GM18909 (cell line): ENCODE measurements at regions not wholly inside any gene's neighbourhood (a gene's known extent, or its start where the extent isn't known, plus 50 kb on each side); places are given as distances from the start of the nearest gene placed in this dataset.

Experiments used
- ATAC-seq: cut with Tn5 transposase; IDR thresholded peaks from one replicate; pipeline ENCODE4 v1.9.1; 2021; ENCODE audit warnings: mild to moderate bottlenecking; ENCODE audit not compliant: unreplicated experiment, poor library complexity

DNA sequence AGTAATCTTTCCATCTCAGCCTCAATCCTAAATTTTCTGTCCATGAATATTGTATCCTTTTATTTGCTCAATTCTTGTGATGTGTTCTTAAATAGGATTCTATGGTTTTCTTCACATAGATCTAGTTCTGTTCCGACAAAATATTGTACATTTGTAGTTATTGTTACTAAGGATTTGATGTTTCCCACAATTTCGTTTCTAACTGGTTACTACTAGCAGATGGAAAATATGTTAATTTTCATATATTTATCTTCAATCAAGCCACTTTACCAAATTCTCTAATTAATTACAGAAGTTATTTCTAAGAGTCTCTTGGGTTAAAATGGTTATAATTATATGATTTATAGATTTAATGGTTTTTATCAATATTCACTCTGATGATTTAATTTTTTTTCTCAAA lies 60.3 kb downstream of the SEC61B start:
- ATAC-seq, result no peak

DNA sequence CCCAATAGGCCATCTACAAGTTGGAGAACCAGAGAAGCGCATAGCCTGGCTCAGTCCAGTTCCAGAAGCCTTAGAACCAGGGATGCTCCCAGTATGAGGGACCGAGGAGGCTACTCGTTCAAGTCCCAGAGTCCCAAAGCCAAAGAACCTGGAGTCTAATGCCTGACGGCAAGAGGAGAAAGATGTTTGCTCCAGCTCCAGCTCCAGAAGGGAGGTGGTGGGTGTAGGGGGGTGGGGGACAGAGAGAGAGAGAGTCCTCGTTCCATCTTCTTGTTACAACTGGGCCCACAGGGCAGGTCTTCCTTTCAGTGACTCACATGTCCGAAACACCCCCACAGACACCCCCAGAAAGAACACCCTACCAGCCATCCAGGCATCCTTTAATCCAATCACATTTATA lies 63.9 kb downstream of the SEC61B start:
- ATAC-seq, result no peak

DNA sequence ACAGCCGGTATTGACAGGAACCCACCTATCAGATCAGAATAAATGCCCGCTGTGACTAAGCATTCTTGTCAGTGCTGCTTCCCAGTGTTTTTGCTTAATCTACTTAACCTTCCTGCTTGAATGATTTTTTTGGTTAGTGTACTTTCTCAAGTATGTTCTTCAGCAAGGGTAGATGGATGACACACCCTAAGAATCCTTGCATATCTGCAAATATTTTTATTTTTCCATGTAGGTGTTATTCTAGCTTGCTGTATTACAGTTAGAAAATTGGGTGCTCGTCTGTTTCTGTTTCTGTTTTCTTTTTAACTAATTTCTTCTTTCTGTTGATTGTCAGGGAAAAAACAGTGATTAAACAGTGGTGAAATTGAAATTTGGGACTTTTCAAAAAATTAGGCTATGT lies 64.5 kb downstream of the SEC61B start:
- ATAC-seq, result no peak

DNA sequence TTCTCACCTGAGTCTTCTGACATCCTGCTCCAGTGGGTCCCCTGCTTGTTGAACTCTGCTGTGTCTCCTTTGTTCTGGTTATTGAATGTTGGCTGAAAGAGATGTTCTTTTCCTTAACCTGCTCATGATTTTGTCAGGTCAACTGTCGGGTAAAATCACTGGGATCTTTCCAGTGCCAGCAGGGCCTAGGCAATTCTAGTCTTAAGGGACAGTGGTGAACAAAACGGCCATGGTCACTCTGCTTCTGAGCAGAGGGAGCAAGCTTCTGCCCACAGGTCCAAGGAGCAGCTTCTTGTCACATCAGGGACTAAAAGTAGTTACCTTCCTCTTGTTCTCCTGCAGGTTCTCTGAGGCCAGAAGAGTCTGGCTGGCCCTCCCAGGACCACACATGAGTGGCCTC lies 65.6 kb downstream of the SEC61B start:
- no peak for ATAC-seq

DNA sequence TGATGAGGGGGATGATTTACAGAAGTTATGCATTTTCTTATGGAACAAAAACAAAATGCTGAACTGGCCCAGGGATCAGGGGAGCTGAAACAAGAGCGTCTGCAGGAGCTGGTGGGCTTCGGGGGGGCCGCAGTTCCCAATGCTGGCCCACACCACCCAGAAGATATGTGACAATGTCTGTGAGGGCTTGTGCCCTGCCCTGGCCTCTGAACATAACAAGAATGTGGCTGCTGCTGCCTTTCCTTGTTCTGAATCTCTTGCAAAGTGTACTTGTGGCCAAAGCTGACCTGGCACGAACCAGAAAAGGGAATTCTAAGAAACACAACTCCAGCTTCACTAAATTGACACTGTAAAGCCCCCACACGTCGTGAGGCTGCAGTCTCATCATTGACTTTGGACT lies 66.7 kb downstream of the SEC61B start:
- ATAC-seq, result no peak

DNA sequence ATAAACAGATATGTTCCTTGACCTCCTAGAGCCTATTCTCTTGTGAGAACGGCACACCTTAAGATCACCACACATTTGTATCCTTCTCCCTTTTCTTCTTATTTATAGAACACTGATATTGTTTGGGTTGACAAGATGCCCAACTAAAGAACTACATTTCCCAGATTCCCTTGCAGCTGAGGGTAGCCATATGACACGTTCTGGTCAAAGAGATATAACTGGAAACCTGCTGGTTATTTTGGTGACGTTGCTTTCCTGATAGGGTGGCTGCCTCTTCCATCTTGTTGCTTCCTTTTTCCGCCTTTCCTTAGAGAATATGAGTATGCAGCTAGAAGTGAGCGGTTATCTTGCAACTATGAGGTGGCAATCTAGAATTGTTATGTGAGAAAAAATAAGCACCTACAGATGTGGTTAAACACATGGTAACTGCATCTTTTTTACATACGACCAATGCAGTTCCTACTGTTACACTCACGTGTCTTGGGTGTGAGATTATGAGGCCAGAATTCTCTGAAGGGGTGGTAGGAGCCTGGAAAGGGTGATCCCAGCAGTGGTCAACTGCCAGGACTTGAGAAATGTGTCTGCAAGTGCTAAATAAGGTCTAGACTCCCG lies 72.9 kb downstream of the SEC61B start:
- ATAC-seq, result no peak

DNA sequence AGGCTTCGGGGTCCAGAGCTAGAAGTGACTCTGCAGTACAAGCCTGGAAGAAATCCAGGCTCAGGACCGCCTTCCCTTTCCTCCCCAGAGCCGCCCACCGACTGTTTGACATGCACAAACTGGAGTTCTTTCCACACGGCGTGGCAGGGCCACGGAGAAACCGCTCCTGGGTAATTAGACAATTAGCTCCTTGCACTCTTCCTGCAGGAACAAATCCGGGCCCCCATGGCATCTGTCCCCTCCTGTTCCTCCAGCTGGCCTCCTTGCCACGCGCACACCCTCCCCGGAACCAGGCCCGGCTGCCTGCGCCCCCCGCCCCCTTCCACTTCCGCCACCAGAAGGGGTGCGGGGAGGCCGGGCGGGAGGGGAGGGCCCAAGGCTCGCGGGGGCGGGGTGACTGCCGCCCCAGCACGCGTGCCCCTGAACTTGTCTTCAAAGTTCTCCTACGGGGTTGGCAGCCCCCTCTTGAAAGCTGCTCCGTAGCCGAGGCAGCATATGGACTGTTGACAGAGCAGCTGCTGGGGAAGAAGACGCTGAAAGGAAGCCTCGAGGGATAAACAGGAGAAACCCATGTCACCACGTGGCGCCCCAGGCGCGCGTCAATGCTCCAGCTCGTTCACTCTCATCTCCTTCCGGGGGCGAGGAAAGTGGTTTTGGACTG lies 74.3 kb downstream of the SEC61B start:
- no peak for ATAC-seq

DNA sequence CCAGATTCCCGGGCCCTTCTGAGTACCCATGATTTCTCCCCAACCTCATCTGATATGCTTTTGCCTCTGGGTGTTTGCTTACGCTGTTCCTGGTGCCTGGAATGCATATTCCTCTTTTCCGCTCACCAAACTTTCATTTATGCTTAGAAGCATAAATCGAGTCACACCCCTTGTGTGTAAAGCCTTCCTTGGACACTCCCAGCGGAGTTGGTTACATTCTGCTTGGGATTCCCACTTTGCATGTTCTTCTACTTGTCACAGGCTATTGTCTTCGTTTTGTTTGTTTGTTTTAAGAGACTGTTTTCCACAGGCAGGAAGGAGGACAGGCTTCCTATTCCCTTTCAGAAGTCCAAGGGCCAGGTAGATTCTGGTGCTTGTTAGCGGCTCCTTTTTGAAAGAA lies 76.5 kb downstream of the SEC61B start:
- no peak for ATAC-seq

DNA sequence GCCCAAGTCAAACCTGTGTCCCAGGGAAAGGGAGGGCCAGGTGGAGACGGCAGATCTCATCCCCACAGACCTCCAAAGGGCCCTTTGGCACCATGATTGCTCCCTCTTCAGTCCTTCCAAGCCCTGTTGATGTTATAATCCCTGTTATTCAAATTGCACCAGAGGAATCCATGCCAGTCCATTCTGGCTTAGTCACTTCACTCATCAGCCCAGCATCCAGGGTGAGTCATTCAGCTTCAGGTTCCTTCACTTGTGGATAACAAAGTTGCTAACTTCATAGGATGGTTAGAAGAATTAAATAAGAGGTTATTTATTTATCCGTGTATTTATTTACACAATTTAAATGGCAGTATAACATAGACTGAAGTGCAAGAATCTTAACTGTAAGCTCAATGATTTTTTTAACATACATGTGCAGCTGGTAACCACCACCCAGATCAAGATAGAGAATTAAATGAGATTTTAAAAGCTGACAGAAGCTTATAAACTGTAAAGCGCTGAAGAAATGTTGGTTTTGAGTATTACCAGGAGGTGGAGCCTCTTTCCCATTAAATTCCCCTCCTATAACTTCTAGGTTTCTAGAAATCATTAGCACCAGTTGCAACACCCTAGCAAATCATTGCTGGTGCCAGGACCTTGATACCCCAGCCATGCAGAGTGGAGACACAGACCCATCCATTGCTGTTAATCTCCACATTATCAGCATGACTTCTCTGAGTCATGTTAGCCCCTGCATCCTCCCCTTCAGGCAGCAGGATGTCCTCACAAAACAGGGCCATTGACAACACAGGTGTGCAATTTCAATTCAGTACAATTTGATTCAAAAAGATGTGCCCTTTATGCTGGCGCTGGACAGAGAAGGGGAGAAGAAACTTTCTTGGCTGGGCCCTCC lies 77.4 kb downstream of the SEC61B start:
- no peak for ATAC-seq

DNA sequence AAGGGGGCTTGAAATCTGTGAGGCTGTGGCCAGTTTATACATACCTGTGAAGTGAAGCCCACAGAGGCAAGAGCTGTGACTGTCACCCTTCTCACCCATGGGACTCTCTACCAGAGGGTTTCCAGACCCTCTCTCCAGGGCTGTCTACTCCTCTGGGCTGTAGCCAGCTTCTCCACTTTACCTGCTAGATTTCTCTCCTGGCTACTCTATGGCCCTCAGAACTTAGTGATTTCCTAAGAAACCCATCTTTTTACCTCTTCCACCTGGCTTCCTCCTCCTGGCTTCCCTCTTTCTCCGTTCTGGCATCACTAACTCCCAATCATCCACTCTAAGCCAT lies 78.0 kb downstream of the SEC61B start:
- ATAC-seq, result no peak

DNA sequence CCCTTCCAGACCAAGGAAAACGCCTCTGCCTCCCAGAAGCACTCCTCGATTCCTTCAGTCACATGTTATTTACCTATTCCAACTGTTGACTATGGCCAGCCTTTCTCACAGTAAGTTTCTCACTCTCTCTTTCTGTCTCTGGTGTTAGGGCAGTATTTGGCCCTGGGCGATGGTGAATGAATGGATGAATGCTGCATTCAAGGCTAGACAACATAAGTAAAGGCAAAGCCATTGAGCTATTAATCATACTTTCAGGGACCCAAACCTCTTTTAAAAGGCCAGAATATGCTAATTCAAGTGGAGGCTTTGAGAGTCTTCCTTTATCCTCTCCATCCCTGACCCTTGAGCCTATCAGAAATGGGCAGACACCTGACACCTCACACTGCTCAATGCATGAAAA lies 78.5 kb downstream of the SEC61B start:
- ATAC-seq, result no peak

DNA sequence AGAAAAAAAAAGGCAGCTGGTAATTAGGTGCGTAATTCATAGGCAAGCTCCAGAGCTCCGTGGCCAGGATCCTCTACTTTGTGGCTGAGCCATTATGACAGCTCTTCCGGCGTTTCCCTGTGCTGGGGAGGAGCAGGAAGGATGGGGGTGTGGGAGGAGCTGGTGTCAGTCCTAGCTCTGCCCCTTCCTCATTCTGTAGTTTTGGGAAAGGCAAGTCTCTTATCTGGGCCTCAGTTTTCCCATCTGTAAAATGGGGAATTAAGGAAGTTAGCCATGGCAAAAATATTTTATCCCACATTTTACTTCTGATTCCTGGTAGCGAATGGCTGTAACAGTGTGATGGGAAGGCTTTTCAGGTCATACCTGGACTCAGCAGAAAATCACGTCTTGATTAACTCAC lies 81.1 kb downstream of the SEC61B start:
- ATAC-seq, result no peak

DNA sequence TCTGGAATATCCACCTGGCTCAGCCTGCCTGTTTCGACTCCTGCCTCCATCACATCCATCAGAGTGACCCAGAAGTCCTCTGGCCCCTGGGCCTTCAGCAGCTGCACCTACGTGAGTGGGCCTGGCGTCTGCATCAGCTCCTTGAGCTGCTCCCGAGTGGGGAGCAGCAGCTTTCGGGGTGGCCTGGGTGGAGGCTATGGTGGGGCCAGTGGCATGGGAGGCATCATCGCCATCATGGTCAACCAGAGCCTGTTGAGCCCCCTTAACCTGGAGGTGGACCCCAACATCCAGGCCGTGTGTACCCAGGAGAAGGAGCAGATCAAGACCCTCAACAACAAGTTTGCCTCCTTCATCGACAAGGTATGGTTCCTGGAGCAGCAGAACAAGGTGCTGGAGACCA lies 83.0 kb downstream of the SEC61B start:
- no peak for ATAC-seq

DNA sequence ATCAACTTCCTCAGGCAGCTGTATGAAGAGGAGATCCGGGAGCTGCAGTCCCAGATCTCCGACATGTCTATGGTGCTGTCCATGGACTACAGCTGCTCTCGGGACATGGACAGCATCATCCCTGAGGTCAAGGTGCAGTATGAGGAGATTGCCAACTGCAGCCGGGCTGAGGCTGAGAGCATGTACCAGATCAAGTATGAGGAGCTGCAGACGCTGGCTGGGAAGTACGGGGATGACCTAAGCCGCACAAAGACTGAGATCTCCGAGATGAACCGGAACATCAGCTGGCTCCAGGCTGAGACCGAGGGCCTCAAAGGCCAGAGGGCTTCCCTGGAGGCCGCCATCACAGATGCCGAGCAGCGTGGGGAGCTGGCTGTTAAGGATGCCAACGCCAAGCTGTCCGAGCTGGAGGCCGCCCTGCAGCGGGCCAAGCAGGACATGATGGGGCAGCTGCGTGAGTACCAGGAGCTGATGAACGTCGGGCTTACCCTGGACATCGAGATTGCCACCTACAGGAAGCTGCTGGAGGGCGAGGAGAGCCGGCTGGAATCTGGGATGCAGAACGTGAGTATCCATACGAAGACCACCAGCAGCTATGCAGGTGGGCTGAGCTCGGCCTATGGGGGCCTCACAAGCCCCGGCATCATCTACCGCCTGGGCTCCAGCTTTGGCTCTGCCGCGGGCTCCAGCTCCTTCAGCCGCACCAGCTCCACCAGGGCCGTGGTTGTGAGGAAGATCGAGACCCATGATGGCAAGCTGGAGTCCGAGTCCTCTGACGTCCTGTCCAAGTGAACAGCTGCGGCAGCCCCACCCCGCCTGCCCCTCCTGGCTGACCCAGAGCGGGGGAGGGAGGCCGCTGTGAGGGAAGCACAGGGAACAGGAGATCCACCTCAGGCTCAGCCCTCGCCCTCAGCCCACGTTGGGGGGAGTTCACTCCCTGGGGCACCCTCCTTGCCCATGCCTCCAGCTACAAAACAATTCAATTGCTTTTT lies 84.0 kb downstream of the SEC61B start:
- ATAC-seq, result no peak

DNA sequence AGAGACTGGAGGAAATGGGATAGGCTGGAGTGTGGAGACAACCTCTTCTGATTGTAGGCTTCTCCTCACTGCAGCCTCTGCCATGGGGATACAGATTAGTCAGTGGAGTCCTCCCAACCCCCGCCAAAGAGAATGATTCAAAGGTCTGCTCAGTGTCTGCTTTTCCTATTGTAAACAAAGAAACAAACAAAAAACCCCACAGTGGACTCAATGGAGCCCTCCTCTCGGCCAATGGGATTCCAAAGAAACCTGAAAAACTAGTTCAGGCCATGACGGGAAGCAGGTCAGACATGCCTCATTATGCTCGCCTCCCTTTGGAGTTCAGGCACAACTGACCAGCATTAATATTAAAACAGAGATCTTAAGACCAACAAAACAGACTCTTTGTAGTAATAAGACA lies 85.8 kb downstream of the SEC61B start:
- ATAC-seq, result no peak

DNA sequence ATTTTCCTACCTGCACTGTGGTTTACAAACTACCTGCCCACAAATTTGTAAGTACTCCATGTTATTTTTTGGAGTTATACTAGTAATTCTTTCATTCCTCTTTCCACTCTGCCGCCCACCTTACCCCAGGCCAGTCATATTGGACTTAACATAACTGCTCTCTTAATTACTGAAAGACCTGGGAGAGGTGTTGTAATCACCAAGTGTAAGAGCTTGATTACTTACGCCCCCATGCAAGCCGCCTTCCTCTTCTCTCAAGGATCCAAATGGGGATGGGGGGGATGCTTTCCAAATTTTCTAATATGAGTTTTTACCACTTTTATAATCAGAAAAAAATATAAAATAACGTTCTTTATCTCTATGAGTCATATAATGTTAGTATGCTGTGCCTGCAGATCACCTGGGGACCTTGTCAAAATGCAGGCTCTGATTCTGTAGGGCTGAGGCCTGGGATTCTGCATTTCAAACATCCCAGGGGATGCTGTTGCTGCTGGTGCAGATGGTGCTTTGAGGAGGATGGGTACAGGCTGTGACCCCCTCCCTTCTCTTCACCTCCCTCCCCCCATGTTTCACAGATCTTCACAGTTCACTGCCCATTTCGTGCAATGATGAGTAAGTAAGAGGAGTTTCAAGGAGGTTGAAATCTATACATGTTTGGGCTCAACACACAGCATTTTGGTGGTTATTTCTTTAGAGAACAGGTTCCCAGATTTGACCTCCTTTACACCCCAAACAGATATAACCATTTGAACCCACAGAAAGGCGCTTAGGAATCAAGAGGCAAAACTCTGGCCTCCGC lies 87.3 kb downstream of the SEC61B start:
- ATAC-seq, result no peak

DNA sequence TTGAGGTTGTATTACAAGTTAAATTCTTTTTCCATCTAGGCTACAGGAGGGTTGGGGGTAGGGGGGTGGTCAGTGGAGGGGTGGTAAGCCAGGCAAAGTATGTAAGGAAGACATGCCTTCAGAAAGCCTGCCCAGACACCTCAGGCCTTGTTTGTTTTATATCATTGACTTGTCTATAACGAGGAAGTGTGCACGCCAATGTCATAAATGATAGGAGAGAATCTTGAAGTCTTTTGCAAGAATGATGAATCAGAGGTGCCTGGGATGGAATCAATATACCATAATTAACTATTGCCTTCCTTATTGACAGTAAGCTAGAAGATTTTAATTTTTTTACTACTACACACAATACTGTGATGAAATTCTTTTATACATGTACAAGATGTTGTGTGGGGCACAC lies 90.7 kb downstream of the SEC61B start:
- ATAC-seq, result no peak

DNA sequence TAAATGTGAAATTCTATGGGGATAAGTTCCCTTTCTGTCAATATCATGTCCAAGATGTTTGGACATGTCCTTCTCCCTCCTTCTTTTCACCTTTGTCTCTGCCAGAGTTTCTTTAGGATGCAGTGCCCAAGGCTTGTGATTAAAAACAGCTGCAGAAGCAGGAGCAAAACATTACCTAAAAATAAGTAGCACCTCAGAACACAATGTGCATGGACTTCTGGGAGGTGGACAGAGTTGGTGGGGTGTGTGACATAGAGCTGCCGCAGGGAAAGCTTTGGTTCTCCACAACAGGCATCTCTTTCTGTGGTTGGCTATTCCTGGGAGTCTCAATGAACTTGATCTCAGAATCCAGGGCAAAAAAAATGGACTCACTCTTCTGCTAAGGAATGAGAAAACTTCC lies 97.0 kb downstream of the SEC61B start:
- ATAC-seq, result no peak

DNA sequence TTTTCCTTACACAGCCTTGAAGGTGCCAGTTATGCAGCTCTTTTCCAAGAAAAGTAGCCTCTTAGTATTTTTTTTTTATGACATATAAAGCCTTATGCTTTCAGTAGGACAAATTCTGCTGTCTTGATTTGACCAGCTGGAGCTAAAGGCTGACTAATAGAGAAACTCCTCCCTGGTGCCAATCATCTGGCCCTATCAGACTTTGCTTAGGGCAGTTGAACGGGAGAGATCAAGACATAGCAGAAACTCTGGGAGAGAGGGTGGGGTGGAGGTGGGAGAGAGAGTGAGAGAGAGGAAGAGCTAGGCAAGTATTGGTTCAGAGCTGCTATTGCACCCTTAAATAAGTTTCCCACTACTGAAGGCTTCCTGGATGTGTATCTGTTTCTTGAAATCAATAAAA lies 100.2 kb downstream of the SEC61B start:
- no peak for ATAC-seq
